HEK293 (cell line): ENCODE measurements at regions not wholly inside any gene's neighbourhood (a gene's known extent, or its start where the extent isn't known, plus 50 kb on each side); places are given as distances from the start of the nearest gene placed in this dataset.

ENCODE experiments used
- YY1 ChIP-seq: fragments of 450-650 bp; formaldehyde crosslinking; IDR thresholded peaks from 2 replicates; pipeline ENCODE4 v1.5.1; 2018; ENCODE audit warnings: missing biosample characterization, missing genetic modification characterization
- ZNF138 ChIP-seq: fragments of 450-650 bp; formaldehyde crosslinking; IDR thresholded peaks from 2 replicates; pipeline ENCODE4 v1.5.1; 2016; ENCODE audit warnings: missing biosample characterization, missing genetic modification characterization, borderline replicate concordance
- ZNF350 ChIP-seq: fragments of 450-650 bp; formaldehyde crosslinking; IDR thresholded peaks from 2 replicates; pipeline ENCODE4 v1.5.0; 2017; ENCODE audit warnings: missing biosample characterization, mild to moderate bottlenecking, missing genetic modification characterization
- TF ChIP-seq, protein P1 (sequence below): fragments of 450-650 bp; formaldehyde crosslinking; IDR thresholded peaks from 2 replicates; pipeline ENCODE4 v1.5.1; 2016; ENCODE audit warnings: missing biosample characterization, missing genetic modification characterization

DNA sequence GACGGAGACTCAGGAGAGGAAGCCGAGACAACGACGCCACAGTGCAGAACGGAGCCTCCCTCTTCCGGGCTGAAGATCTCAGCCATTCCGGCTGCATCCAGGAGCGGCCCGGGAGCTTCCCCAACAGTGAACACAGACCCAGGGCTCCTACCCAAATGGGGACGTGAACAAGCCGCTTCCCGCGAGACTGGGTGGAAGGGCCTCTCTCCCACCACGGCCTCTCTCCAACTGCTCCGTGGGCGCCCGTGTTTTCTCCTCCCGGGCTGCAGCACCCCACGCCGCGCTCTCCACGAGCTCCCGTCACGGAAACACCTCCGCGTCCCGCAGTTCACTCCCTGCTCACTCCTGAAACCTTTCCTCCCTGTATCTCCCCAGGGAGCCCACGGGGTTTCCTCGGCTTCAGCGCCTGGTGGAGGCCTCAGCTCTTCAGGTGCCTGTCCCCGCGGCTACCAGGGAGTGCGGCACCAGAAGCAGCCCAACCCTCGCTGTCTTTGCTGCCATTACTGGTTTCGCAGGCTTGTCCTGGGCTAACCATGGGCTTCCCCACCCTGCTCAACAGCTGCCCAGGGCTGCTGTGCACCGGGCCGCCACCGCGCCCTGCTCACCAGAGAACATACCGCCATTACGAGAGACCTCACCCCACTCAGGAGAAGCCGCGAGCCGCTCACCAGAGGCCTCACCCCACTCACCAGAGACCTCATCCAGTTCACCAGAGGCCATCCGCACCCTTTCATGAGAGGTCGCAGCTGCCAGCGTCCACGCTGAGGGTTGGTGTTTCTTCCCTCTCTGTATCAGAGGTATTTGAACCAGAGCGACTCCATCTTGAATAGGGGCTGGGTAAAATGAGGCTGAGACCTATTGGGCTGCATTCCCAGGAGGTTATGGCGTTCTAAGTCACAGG lies 922.8 kb downstream of the QKI start:
- TF ChIP-seq YY1 (tag by site-specific recombination): no peak
- TF ChIP-seq ZNF350 (tag by site-specific recombination): no peak
- TF ChIP-seq, protein P1, sequence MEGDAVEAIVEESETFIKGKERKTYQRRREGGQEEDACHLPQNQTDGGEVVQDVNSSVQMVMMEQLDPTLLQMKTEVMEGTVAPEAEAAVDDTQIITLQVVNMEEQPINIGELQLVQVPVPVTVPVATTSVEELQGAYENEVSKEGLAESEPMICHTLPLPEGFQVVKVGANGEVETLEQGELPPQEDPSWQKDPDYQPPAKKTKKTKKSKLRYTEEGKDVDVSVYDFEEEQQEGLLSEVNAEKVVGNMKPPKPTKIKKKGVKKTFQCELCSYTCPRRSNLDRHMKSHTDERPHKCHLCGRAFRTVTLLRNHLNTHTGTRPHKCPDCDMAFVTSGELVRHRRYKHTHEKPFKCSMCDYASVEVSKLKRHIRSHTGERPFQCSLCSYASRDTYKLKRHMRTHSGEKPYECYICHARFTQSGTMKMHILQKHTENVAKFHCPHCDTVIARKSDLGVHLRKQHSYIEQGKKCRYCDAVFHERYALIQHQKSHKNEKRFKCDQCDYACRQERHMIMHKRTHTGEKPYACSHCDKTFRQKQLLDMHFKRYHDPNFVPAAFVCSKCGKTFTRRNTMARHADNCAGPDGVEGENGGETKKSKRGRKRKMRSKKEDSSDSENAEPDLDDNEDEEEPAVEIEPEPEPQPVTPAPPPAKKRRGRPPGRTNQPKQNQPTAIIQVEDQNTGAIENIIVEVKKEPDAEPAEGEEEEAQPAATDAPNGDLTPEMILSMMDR (tag by site-specific recombination): no peak
- TF ChIP-seq ZNF138 (tag by site-specific recombination): no peak
